Caco-2 (cell line): ENCODE measurements at regions not wholly inside any gene's neighbourhood (a gene's known extent, or its start where the extent isn't known, plus 50 kb on each side); places are given as distances from the start of the nearest gene placed in this dataset.
A peak's percentile ranks its signal among the peaks of the same experiment; 100 is the strongest.

ENCODE experiments used
- BruUV-seq: library from RNA; stranded (reverse); fragments of 400-500 nt; replicated peaks from 2 replicates; lab custom pipeline; 2021; lab: Mats Ljungman, UMichigan
- CTCF ChIA-PET: fragments of 300-600 bp; sonication (Branson Sonifier 250); formaldehyde crosslinking; loops from one replicate; lab custom pipeline; 2022; ENCODE audit warnings: antibody characterized with exemption; lab: Charles Lee
- POLR2A ChIA-PET: fragments of 300-600 bp; sonication (Branson Sonifier 250); formaldehyde crosslinking; loops from one replicate; lab custom pipeline; 2022; ENCODE audit warnings: antibody characterized with exemption; lab: Charles Lee
- DNase-seq, 2 experiments: peaks; one replicate each; pipeline versions ENCODE4 v3.0.0 to v3.0.0-alpha.2; 2020 to 2022
- H3K27me3 ChIP-seq: replicated peaks from 2 replicates; pipeline ENCODE4 v1.6.0; 2011; ENCODE audit warnings: low read length; ENCODE audit not compliant: control insufficient read depth, insufficient read depth
- H3K36me3 ChIP-seq: 2 replicates; pipeline ENCODE4 v1.5.1; 2011; ENCODE audit warnings: low read length; ENCODE audit not compliant: control insufficient read depth, insufficient read depth
- H3K4me1 ChIP-seq: fragments of 250-450 bp; sonication (Bioruptor Pico); 2 replicates; pipeline ENCODE4 v1.5.1; 2020; ENCODE audit warnings: mild to moderate bottlenecking
- H3K4me3 ChIP-seq: 2 replicates; pipeline ENCODE4 v1.5.1; 2011; ENCODE audit warnings: low read depth, mild to moderate bottlenecking, control low read depth, low read length
- H3K9me3 ChIP-seq: fragments of 250-450 bp; sonication (Bioruptor Pico); 2 replicates; pipeline ENCODE4 v1.5.1; 2020; ENCODE audit warnings: mild to moderate bottlenecking, moderate library complexity
- H3K27ac Mint-ChIP-seq: one replicate; pipeline ENCODE4 v1.8.0; 2022; ENCODE audit warnings: mixed read lengths; ENCODE audit not compliant: unreplicated experiment
- H3K27me3 Mint-ChIP-seq: one replicate; pipeline ENCODE4 v1.8.0; 2022; ENCODE audit warnings: mixed read lengths; ENCODE audit not compliant: insufficient read depth, unreplicated experiment
- H3K36me3 Mint-ChIP-seq: one replicate; pipeline ENCODE4 v1.8.0; 2022; ENCODE audit warnings: mild to moderate bottlenecking, mixed read lengths; ENCODE audit not compliant: insufficient read depth, unreplicated experiment
- H3K4me1 Mint-ChIP-seq: one replicate; pipeline ENCODE4 v1.8.0; 2022; ENCODE audit warnings: low read depth, mixed read lengths; ENCODE audit not compliant: unreplicated experiment
- H3K4me3 Mint-ChIP-seq: one replicate; pipeline ENCODE4 v1.8.0; 2022; ENCODE audit warnings: mild to moderate bottlenecking, moderate library complexity, mixed read lengths; ENCODE audit not compliant: unreplicated experiment
- H3K9me3 Mint-ChIP-seq: one replicate; pipeline ENCODE4 v1.8.0; 2022; ENCODE audit warnings: mixed read lengths; ENCODE audit not compliant: unreplicated experiment
- intact Hi-C: fragments of 100-400 bp; cut with micrococcal nuclease; formaldehyde crosslinking; loops from one replicate; pipeline ENCODE4 v1.10.0; 2022; ENCODE audit not compliant: unreplicated experiment
- TF ChIP-seq, protein P1 (sequence below), 2 experiments: fragments of 200-600 bp in 1 of 2; IDR thresholded peaks; 1 replicate in 1 of 2; 2 replicates in 1 of 2; pipeline versions ENCODE4 v1.5.1 to v1.8.0; 2011 to 2022; ENCODE audit warnings: antibody characterized with exemption in 1 of 2, control low read depth in 1 of 2, inconsistent platforms in 1 of 2, low read depth in 1 of 2, low read length in 1 of 2, mild to moderate bottlenecking in 1 of 2, moderate library complexity in 1 of 2; ENCODE audit not compliant: insufficient read depth in 1 of 2, severe bottlenecking in 1 of 2, unreplicated experiment in 1 of 2

DNA sequence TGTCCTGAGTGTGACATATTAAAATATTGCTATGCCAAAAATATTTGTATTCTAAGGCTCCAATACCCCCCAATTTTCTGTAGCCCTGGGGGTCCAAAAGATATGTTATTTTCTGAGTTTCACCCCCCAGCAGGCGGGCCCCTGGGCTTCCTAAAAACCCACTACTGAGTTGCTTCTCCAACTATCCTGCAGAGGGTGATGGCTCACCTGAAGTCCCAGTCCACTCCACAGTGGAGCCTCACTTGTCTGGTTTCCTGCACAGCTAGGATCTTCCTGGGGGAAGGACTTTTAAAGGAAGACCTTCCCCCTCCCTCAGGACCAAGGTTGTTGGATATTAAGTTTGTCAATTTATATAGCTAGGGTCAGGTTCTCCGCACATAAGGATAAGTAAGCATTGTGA, 1181.4 kb downstream of the ROBO2 start:
- DNase-seq, result peak in 1 of 2 experiments; percentile 4
- H3K4me3 ChIP-seq, result no peak overlapping the region
- Mint-ChIP-seq H3K9me3 (no peaks in the 10 kb centered on the region), H3K4me3 (no peak overlapping the region), H3K36me3 (no peaks in the 10 kb centered on the region), H3K27ac (no peak overlapping the region), H3K4me1 (no peaks in the 10 kb centered on the region), H3K27me3 (peaks cover 2% of the 10 kb centered on the region)
- CTCF ChIA-PET, result no interaction called here
- POLR2A ChIA-PET, result no interaction called here
- TF ChIP-seq, protein P1, sequence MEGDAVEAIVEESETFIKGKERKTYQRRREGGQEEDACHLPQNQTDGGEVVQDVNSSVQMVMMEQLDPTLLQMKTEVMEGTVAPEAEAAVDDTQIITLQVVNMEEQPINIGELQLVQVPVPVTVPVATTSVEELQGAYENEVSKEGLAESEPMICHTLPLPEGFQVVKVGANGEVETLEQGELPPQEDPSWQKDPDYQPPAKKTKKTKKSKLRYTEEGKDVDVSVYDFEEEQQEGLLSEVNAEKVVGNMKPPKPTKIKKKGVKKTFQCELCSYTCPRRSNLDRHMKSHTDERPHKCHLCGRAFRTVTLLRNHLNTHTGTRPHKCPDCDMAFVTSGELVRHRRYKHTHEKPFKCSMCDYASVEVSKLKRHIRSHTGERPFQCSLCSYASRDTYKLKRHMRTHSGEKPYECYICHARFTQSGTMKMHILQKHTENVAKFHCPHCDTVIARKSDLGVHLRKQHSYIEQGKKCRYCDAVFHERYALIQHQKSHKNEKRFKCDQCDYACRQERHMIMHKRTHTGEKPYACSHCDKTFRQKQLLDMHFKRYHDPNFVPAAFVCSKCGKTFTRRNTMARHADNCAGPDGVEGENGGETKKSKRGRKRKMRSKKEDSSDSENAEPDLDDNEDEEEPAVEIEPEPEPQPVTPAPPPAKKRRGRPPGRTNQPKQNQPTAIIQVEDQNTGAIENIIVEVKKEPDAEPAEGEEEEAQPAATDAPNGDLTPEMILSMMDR (IDR thresholded peaks at IDR 0.05; ENCODE audit: insufficient read depth in 1 of 2, low read depth in 1 of 2, low read length in 1 of 2, severe bottlenecking in 1 of 2, unreplicated experiment in 1 of 2), result no peak
- no peaks in the 10 kb centered on the region for H3K27me3 ChIP-seq
- intact Hi-C loops, result loop anchor here (1.0 kb wide), 1 partner anchor 424 kb away; no protein-coding TSS in a partner anchor
- H3K4me1 ChIP-seq, result no peaks in the 10 kb centered on the region
- H3K9me3 ChIP-seq, result no peaks in the 10 kb centered on the region
- H3K36me3 ChIP-seq, result no peaks in the 10 kb centered on the region
- BruUV-seq, result no TSS peak

DNA sequence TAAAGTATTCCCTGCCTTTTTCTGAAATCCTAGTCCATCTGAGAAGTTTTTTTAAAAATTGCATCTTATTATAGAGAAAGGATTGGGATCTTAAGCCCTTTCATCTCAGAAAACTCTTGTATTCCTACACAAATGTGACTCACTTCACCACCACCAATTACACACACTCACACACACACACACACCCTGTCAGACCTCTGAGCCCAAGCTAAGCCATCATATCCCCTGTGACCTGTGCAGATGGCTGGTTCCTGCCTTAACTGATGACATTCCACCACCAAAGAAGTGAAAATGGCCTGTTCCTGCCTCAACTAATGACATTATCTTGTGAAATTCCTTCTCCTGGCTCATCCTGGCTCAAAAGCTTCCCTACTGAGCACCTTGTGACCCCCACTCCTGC, 1181.9 kb downstream of the ROBO2 start:
- no peak for DNase-seq

DNA sequence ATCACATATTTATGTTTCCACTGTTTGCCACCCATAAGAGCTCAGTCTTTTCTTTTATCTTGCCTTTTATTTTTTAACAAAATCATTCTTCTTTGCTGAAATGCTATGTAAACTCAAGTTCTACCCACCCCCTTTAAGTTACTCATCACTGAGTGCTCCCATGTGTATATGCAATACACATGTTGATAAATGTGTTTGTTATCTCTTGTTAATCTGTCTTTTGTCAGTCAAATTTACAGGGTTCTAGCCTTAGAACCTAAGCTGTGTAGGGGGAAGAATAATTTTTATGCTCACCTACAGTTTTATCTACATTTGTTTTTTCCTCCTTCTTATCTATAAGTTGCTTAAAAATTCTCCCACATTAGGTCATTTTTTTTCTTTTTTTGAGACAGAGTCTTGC, 1195.9 kb downstream of the ROBO2 start:
- CTCF ChIA-PET, result no interaction called here
- H3K27ac Mint-ChIP-seq, result no peak overlapping the region
- no peak overlapping the region for H3K4me3 Mint-ChIP-seq
- no peaks in the 10 kb centered on the region for H3K27me3 Mint-ChIP-seq
- no peaks in the 10 kb centered on the region for H3K36me3 Mint-ChIP-seq
- H3K4me1 Mint-ChIP-seq, result no peaks in the 10 kb centered on the region
- H3K27me3 ChIP-seq, result no peaks in the 10 kb centered on the region
- no peaks in the 10 kb centered on the region for H3K36me3 ChIP-seq
- no peaks in the 10 kb centered on the region for H3K9me3 ChIP-seq
- POLR2A ChIA-PET, result no interaction called here
- intact Hi-C loops, result no loop called here
- TF ChIP-seq, protein P1 (IDR thresholded peaks at IDR 0.05; ENCODE audit: insufficient read depth in 1 of 2, low read depth in 1 of 2, low read length in 1 of 2, severe bottlenecking in 1 of 2, unreplicated experiment in 1 of 2), result no peak
- no peak overlapping the region for H3K4me3 ChIP-seq
- H3K4me1 ChIP-seq, result no peaks in the 10 kb centered on the region
- H3K9me3 Mint-ChIP-seq, result peaks cover 20% of the 10 kb centered on the region
- DNase-seq, result no peak
- BruUV-seq, result no TSS peak

More for the DNA sequence above, 1181.9 kb downstream of the ROBO2 start:
- ChIA-PET CTCF (no interaction called here), POLR2A (no interaction called here)
- intact Hi-C loops, result loop anchor here (1.0 kb wide), 1 partner anchor 424 kb away; no protein-coding TSS in a partner anchor
- Histone ChIP-seq H3K4me3 (no peak overlapping the region), H3K36me3 (no peaks in the 10 kb centered on the region), H3K4me1 (no peaks in the 10 kb centered on the region), H3K9me3 (no peaks in the 10 kb centered on the region), H3K27me3 (no peaks in the 10 kb centered on the region)
- Mint-ChIP-seq H3K27ac (no peak overlapping the region), H3K4me1 (no peaks in the 10 kb centered on the region), H3K36me3 (no peaks in the 10 kb centered on the region), H3K9me3 (no peaks in the 10 kb centered on the region), H3K4me3 (no peak overlapping the region), H3K27me3 (peaks cover 2% of the 10 kb centered on the region)
- TF ChIP-seq, protein P1 (IDR thresholded peaks at IDR 0.05; ENCODE audit: insufficient read depth in 1 of 2, low read depth in 1 of 2, low read length in 1 of 2, severe bottlenecking in 1 of 2, unreplicated experiment in 1 of 2), result no peak
- BruUV-seq, result no TSS peak
